SK-N-SH (cell line): ENCODE measurements at regions not wholly inside any gene's neighbourhood (a gene's known extent, or its start where the extent isn't known, plus 50 kb on each side); places are given as distances from the start of the nearest gene placed in this dataset.

Experiments
- CTCF ChIA-PET: fragments of 300-600, 350-600 bp; formaldehyde crosslinking; extraction: SDS; loops from one replicate; lab custom pipeline; 2021; lab: Yijun Ruan, JAX
- POLR2A ChIA-PET: fragments of 350-600 bp; sonication (Branson Sonifier 250); formaldehyde crosslinking; extraction: SDS; loops from one replicate; lab custom pipeline; 2020; ENCODE audit warnings: antibody characterized with exemption, inconsistent platforms; lab: Yijun Ruan, JAX
- DNase-seq: peaks from one replicate; pipeline ENCODE4 v3.0.0; 2012
- H2AFZ ChIP-seq: fragments of 200-600 bp; sonication (generic); 2 replicates; pipeline ENCODE4 v1.8.1; 2016; ENCODE audit warnings: antibody characterized with exemption, mild to moderate bottlenecking, low read depth
- H3F3A ChIP-seq: fragments of 200-600 bp; sonication (generic); replicated peaks from 2 replicates; pipeline ENCODE3; 2016; ENCODE audit warnings: antibody characterized with exemption, mild to moderate bottlenecking; ENCODE audit not compliant: insufficient read depth
- H3K27ac ChIP-seq, 2 experiments: fragments of 200-500 bp in 1 of 2; fragments of 200-600 bp in 1 of 2; sonication (Bioruptor generic) in 1 of 2; sonication (generic), shearing (Covaris generic) in 1 of 2; 2 replicates each; pipeline versions ENCODE4 v1.5.1 to v1.6.1; 2014 to 2016; ENCODE audit warnings: low read depth in 2 of 2, inconsistent platforms in 1 of 2, low read length in 1 of 2, mild to moderate bottlenecking in 1 of 2, mixed read lengths in 1 of 2
- H3K27me3 ChIP-seq: fragments of 200-600 bp; sonication (generic), shearing (Covaris generic); 2 replicates; pipeline ENCODE4 v1.6.1; 2016; ENCODE audit warnings: mixed run types; ENCODE audit not compliant: insufficient read depth
- H3K36me3 ChIP-seq, 2 experiments: fragments of 200-500 bp in 1 of 2; fragments of 200-600 bp in 1 of 2; sonication (Bioruptor generic) in 1 of 2; sonication (generic) in 1 of 2; replicated peaks in 1 of 2; 2 replicates each; pipeline versions ENCODE3 to v1.5.1; 2014 to 2016; ENCODE audit warnings: low read length in 1 of 2, mild to moderate bottlenecking in 1 of 2; ENCODE audit not compliant: insufficient read depth in 2 of 2, control insufficient read depth in 1 of 2
- H3K4me1 ChIP-seq, 2 experiments: fragments of 200-500 bp in 1 of 2; fragments of 200-600 bp in 1 of 2; sonication (Bioruptor generic) in 1 of 2; sonication (generic), shearing (Covaris generic) in 1 of 2; 2 replicates each; pipeline versions ENCODE4 v1.5.1 to v1.6.1; 2014 to 2016; ENCODE audit warnings: low read depth in 1 of 2, low read length in 1 of 2, mixed run types in 1 of 2; ENCODE audit not compliant: insufficient read depth in 2 of 2, control insufficient read depth in 1 of 2
- H3K4me2 ChIP-seq: fragments of 200-600 bp; sonication (generic), shearing (Covaris generic); 2 replicates; pipeline ENCODE4 v1.6.1; 2017; ENCODE audit warnings: mixed run types
- H3K4me3 ChIP-seq, 2 experiments: fragments of 200-500 bp in 1 of 2; fragments of 200-600 bp in 1 of 2; sonication (Bioruptor generic) in 1 of 2; sonication (generic), shearing (Covaris generic) in 1 of 2; 2 replicates each; pipeline versions ENCODE4 v1.5.1 to v1.8.1; 2014 to 2016; ENCODE audit warnings: low read depth in 2 of 2, inconsistent platforms in 1 of 2, low read length in 1 of 2, mild to moderate bottlenecking in 1 of 2, mixed read lengths in 1 of 2, moderate library complexity in 1 of 2
- H3K79me2 ChIP-seq: fragments of 200-600 bp; sonication (generic); 2 replicates; pipeline ENCODE4 v1.8.1; 2017; ENCODE audit warnings: mild to moderate bottlenecking; ENCODE audit not compliant: insufficient read depth
- H3K9ac ChIP-seq: fragments of 200-600 bp; sonication (generic); 2 replicates; pipeline ENCODE4 v1.6.1; 2017; ENCODE audit warnings: mixed run types
- H3K9me2 ChIP-seq: fragments of 200-600 bp; sonication (generic); 2 replicates; pipeline ENCODE4 v1.6.1; 2017; ENCODE audit warnings: mixed run types
- H3K9me3 ChIP-seq: fragments of 200-600 bp; sonication (generic); 2 replicates; pipeline ENCODE4 v1.6.1; 2017; ENCODE audit warnings: mixed run types, mild to moderate bottlenecking, moderate library complexity
- H4K20me1 ChIP-seq: fragments of 200-600 bp; sonication (generic); 2 replicates; pipeline ENCODE4 v1.6.1; 2017; ENCODE audit warnings: mild to moderate bottlenecking, mixed run types; ENCODE audit not compliant: insufficient read depth
- CHD2 ChIP-seq: fragments of 150-350 bp; IDR thresholded peaks from 2 replicates; pipeline ENCODE4 v1.6.1; 2018; ENCODE audit warnings: low read length; ENCODE audit not compliant: partially characterized antibody
- EP300 ChIP-seq, 2 experiments: IDR thresholded peaks; 2 replicates each; pipeline versions ENCODE4 v1.4.0 to v1.6.1; 2012; ENCODE audit warnings: borderline replicate concordance in 1 of 2, low read depth in 1 of 2, low read length in 1 of 2
- FOXJ3 ChIP-seq: sonication (generic); formaldehyde crosslinking; IDR thresholded peaks from 2 replicates; pipeline ENCODE4 v1.5.1; 2020; ENCODE audit warnings: mild to moderate bottlenecking, missing genetic modification reagents
- FOXM1 ChIP-seq: IDR thresholded peaks from 2 replicates; pipeline ENCODE4 v1.4.0; 2012; ENCODE audit warnings: low read depth, mild to moderate bottlenecking
- MEF2A ChIP-seq: IDR thresholded peaks from 2 replicates; pipeline ENCODE4 v1.4.0; 2012; ENCODE audit warnings: low read depth, borderline replicate concordance
- MXI1 ChIP-seq: IDR thresholded peaks from 2 replicates; pipeline ENCODE4 v1.6.1; 2012; ENCODE audit warnings: mild to moderate bottlenecking, low read depth, low read length, improper control_type of control experiment
- NRF1 ChIP-seq: IDR thresholded peaks from 2 replicates; pipeline ENCODE4 v1.6.1; 2012; ENCODE audit warnings: low read depth, mild to moderate bottlenecking, low read length
- RAD21 ChIP-seq: IDR thresholded peaks from 2 replicates; pipeline ENCODE4 v1.6.1; 2012; ENCODE audit warnings: mild to moderate bottlenecking, low read length
- RCOR1 ChIP-seq: fragments of 150-350 bp; IDR thresholded peaks from 2 replicates; pipeline ENCODE4 v1.6.1; 2017; ENCODE audit warnings: antibody characterized with exemption, low read length
- RFX5 ChIP-seq: IDR thresholded peaks from 2 replicates; pipeline ENCODE4 v1.6.1; 2012; ENCODE audit warnings: mild to moderate bottlenecking, improper control_type of control experiment, low read length
- RXRA ChIP-seq: IDR thresholded peaks from 2 replicates; pipeline ENCODE4 v1.4.0; 2012; ENCODE audit warnings: low read depth, mild to moderate bottlenecking, borderline replicate concordance
- SIN3A ChIP-seq: IDR thresholded peaks from 2 replicates; pipeline ENCODE4 v1.6.1; 2012; ENCODE audit warnings: low read depth, mild to moderate bottlenecking, low read length, moderate library complexity, borderline replicate concordance
- SMC3 ChIP-seq: IDR thresholded peaks from 2 replicates; pipeline ENCODE4 v1.6.1; 2012; ENCODE audit warnings: low read depth, low read length, improper control_type of control experiment
- TAF1 ChIP-seq: IDR thresholded peaks from 2 replicates; pipeline ENCODE4 v1.6.1; 2012; ENCODE audit warnings: low read depth, mild to moderate bottlenecking, low read length, moderate library complexity, borderline replicate concordance
- YY1 ChIP-seq: IDR thresholded peaks from 2 replicates; pipeline ENCODE4 v1.4.0; 2012; ENCODE audit warnings: low read depth, mild to moderate bottlenecking
- WGBS: methylation state at CpG from one replicate; pipeline ENCODE4 v1.1.6; 2017; ENCODE audit warnings: low lambda C conversion rate; 5-methylcytosine and 5-hydroxymethylcytosine counted together
- TF ChIP-seq, protein P1 (sequence below): fragments of 200-600 bp; sonication (generic); IDR thresholded peaks from 2 replicates; pipeline ENCODE4 v1.6.1; 2017; ENCODE audit warnings: antibody characterized with exemption, mild to moderate bottlenecking, moderate library complexity
- TF ChIP-seq, protein P2 (sequence below): IDR thresholded peaks from 2 replicates; pipeline ENCODE4 v1.4.0; 2012; ENCODE audit warnings: low read depth, borderline replicate concordance
- TF ChIP-seq, protein P3 (sequence below): IDR thresholded peaks from 2 replicates; pipeline ENCODE4 v1.4.0; 2012; ENCODE audit warnings: low read depth
- TF ChIP-seq, protein P4 (sequence below): fragments of 150-350 bp; IDR thresholded peaks from 2 replicates; pipeline ENCODE4 v1.6.1; 2017; ENCODE audit warnings: antibody characterized with exemption, low read length, low read depth, borderline replicate concordance

DNA sequence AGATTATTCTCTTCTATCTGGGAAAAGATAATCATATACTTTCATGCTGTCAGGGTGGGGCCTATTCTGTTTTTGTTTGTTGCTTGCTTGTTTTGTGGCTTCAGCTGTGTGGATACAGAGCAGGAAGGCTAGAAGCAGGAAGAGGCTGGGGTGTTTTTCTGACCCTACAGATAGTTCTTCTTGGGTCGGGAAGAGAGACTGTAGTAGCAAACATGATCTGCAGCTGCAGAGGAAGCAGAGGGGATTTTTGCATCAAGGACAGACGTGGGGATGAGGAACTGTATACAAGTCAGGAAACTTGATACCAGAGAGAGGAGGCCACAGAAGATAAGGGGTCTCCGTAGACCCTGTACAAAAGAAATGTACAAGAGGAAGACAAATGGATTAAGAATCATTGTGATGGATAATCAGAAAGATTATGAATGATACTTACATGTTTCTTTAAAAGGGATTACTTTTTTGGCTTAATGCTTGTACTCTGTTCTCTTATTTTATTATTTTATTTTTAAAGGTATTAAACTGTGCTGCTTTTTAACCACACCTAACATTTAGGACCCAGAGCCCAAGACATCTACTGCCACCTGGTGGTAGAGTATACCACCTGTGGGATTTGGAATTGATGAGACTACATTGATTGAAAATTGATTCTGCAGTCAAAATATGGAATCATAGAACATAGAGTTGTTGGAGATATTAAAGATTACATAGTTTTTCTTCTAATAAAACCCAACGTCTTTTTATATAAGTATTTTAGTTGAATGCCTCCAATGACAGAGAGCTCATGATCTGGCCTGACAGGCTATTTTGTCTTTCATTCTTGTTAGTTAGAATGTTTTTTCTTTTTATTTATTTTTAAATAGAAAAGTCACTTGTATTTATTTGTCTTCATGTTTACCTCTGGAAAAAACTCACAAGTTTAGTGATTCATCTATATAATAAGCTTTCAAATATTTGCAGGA lies 87.3 kb upstream of the ROPN1 start:
- H3K9me3 ChIP-seq: no peaks in the 10 kb centered on the region
- no peaks in the 10 kb centered on the region for H4K20me1 ChIP-seq
- peaks cover 7% of the 10 kb centered on the region for H3K79me2 ChIP-seq
- WGBS: 53% methylated on average over 4 of the region's 4 CpGs
- peak overlapping the region in 1 of 2 experiments; percentile 34; a peak in 1 of 4 replicates for H3K27ac ChIP-seq
- no peak overlapping the region for H3K9ac ChIP-seq
- H3K4me1 ChIP-seq: peaks cover 0 to 34% of the 10 kb centered on the region in 2 experiments; a peak in 3 of 4 replicates
- H2AFZ ChIP-seq: no peak overlapping the region
- POLR2A ChIA-PET: no interaction called here
- TF ChIP-seq RFX5 (no peak), RCOR1 (no peak), RXRA (no peak), RAD21 (peak; percentile 85), MXI1 (no peak), SMC3 (peak; percentile 79), NRF1 (no peak)
- TF ChIP-seq, protein P1, sequence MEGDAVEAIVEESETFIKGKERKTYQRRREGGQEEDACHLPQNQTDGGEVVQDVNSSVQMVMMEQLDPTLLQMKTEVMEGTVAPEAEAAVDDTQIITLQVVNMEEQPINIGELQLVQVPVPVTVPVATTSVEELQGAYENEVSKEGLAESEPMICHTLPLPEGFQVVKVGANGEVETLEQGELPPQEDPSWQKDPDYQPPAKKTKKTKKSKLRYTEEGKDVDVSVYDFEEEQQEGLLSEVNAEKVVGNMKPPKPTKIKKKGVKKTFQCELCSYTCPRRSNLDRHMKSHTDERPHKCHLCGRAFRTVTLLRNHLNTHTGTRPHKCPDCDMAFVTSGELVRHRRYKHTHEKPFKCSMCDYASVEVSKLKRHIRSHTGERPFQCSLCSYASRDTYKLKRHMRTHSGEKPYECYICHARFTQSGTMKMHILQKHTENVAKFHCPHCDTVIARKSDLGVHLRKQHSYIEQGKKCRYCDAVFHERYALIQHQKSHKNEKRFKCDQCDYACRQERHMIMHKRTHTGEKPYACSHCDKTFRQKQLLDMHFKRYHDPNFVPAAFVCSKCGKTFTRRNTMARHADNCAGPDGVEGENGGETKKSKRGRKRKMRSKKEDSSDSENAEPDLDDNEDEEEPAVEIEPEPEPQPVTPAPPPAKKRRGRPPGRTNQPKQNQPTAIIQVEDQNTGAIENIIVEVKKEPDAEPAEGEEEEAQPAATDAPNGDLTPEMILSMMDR: peak; percentile 89
- TF ChIP-seq, protein P2, sequence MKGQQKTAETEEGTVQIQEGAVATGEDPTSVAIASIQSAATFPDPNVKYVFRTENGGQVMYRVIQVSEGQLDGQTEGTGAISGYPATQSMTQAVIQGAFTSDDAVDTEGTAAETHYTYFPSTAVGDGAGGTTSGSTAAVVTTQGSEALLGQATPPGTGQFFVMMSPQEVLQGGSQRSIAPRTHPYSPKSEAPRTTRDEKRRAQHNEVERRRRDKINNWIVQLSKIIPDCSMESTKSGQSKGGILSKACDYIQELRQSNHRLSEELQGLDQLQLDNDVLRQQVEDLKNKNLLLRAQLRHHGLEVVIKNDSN: no peak
- TF ChIP-seq, protein P3, sequence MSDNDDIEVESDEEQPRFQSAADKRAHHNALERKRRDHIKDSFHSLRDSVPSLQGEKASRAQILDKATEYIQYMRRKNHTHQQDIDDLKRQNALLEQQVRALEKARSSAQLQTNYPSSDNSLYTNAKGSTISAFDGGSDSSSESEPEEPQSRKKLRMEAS: no peak
- no peak overlapping the region for H3K4me3 ChIP-seq
- no peaks in the 10 kb centered on the region for H3K27me3 ChIP-seq
- H3F3A ChIP-seq: peaks cover 4% of the 10 kb centered on the region
- H3K9me2 ChIP-seq: no peaks in the 10 kb centered on the region
- CTCF ChIA-PET: interaction anchor here (0.6 to 7.5 kb wide), 59 partner anchors 8 to 427 kb away, joined by 3 to 97 read pairs (median 4); partner anchors contain the start of gene KALRN
- H3K36me3 ChIP-seq: no peaks in the 10 kb centered on the region
- H3K4me2 ChIP-seq: no peak overlapping the region
- peak; percentile 45 for DNase-seq

DNA sequence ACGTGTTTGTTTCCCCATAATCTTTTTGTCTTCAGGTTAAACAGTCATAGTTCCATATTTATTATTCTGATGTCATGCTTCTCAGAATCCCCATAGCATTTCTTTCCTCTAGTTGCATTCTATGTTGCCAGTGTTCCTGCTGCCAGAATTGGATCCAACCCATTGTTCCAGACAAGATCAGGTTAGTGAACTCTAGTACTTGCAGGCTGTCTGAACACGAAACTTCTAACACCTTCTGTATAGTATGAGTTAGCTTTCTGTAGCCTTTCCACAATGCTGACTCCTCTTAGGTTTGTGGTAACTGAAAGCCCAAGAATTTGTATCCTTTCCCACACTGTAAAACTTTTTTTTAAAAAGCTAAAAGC lies 88.0 kb upstream of the ROPN1 start:
- DNase-seq: no peak
- Histone ChIP-seq H2AFZ (no peak overlapping the region), H4K20me1 (no peaks in the 10 kb centered on the region), H3K79me2 (peaks cover 7% of the 10 kb centered on the region), H3K4me2 (no peak overlapping the region), H3K27ac (no peak overlapping the region), H3K9me3 (no peaks in the 10 kb centered on the region), H3K27me3 (no peaks in the 10 kb centered on the region), H3K4me3 (no peak overlapping the region), H3K36me3 (no peaks in the 10 kb centered on the region), H3F3A (peaks cover 4% of the 10 kb centered on the region), H3K9ac (no peak overlapping the region), H3K9me2 (no peaks in the 10 kb centered on the region), H3K4me1 (peaks cover 0 to 40% of the 10 kb centered on the region in 2 experiments; a peak in 3 of 4 replicates)
- POLR2A ChIA-PET: no interaction called here
- CTCF ChIA-PET: interaction anchor here (0.5 to 7.5 kb wide), 57 partner anchors 8 to 427 kb away, joined by 3 to 97 read pairs (median 4); partner anchors contain the start of gene KALRN
- 80% methylated on average over 2 of the region's 2 CpGs for WGBS
- TF ChIP-seq SMC3 (no peak), CHD2 (no peak), EP300 (IDR thresholded peaks at IDR 0.05; ENCODE audit: borderline replicate concordance in 1 of 2, low read depth in 1 of 2, low read length in 1 of 2) (no peak), MEF2A (no peak), TAF1 (no peak), SIN3A (no peak), YY1 (no peak), FOXM1 (no peak), RFX5 (no peak), FOXJ3 (no peak), NRF1 (no peak)
- TF ChIP-seq, protein P4, sequence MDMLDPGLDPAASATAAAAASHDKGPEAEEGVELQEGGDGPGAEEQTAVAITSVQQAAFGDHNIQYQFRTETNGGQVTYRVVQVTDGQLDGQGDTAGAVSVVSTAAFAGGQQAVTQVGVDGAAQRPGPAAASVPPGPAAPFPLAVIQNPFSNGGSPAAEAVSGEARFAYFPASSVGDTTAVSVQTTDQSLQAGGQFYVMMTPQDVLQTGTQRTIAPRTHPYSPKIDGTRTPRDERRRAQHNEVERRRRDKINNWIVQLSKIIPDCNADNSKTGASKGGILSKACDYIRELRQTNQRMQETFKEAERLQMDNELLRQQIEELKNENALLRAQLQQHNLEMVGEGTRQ: no peak
